IMR-90 (cell line): ENCODE measurements at regions not wholly inside any gene's neighbourhood (a gene's known extent, or its start where the extent isn't known, plus 50 kb on each side); places are given as distances from the start of the nearest gene placed in this dataset.

ENCODE experiments used
- ATAC-seq: fragments of 200-7000 bp; cut with Tn5 transposase; 2 replicates; pipeline ENCODE4 v1.9.1; 2020; ENCODE audit warnings: low read depth, mild to moderate bottlenecking, moderate library complexity
- BruUV-seq: library from RNA; stranded (reverse); fragments of 400-500 nt; replicated peaks from 2 replicates; lab custom pipeline; 2021; lab: Mats Ljungman, UMichigan
- CTCF ChIA-PET: fragments of 300-600 bp; formaldehyde crosslinking; extraction: SDS; loops from one replicate; lab custom pipeline; 2021; ENCODE audit warnings: antibody characterized with exemption; lab: Yijun Ruan, JAX
- POLR2A ChIA-PET: fragments of 300-600 bp; sonication (Branson Sonifier 250); formaldehyde crosslinking; loops from one replicate; lab custom pipeline; 2022; ENCODE audit warnings: antibody characterized with exemption; ENCODE audit not compliant: unreplicated experiment; lab: Charles Lee
- DNase-seq: peaks from one replicate; pipeline ENCODE4 v3.0.0; 2013
- H2AFZ ChIP-seq: replicated peaks from 2 replicates; pipeline ENCODE3; 2013; ENCODE audit warnings: low read length, mild to moderate bottlenecking; ENCODE audit not compliant: poor library complexity
- H2AK5ac ChIP-seq: 2 replicates; pipeline ENCODE4 v1.6.1; 2013; ENCODE audit warnings: low read depth, low read length, inconsistent platforms
- H2AK9ac ChIP-seq: replicated peaks from 2 replicates; pipeline ENCODE3; 2013; ENCODE audit warnings: mild to moderate bottlenecking, low read depth, low read length, moderate library complexity; ENCODE audit not compliant: poor library complexity
- H2BK120ac ChIP-seq: 2 replicates; pipeline ENCODE4 v1.6.1; 2013; ENCODE audit warnings: low read depth, low read length, inconsistent platforms
- H2BK15ac ChIP-seq: 3 replicates; pipeline ENCODE4 v1.6.1; 2013; ENCODE audit warnings: low read depth, low read length, inconsistent platforms
- H2BK20ac ChIP-seq: 2 replicates; pipeline ENCODE4 v1.6.1; 2013; ENCODE audit warnings: low read depth, mild to moderate bottlenecking, inconsistent platforms, low read length, moderate library complexity
- H2BK5ac ChIP-seq: 2 replicates; pipeline ENCODE4 v1.6.1; 2013; ENCODE audit warnings: mild to moderate bottlenecking, low read depth, low read length, inconsistent platforms; ENCODE audit not compliant: poor library complexity, severe bottlenecking
- H3K14ac ChIP-seq: replicated peaks from 2 replicates; pipeline ENCODE4 v1.6.1; 2013; ENCODE audit warnings: low read depth, low read length, inconsistent platforms
- H3K18ac ChIP-seq: 2 replicates; pipeline ENCODE4 v1.6.1; 2013; ENCODE audit warnings: low read depth, low read length, control low read depth
- H3K23ac ChIP-seq: 2 replicates; pipeline ENCODE4 v1.6.1; 2013; ENCODE audit warnings: low read depth, low read length, inconsistent platforms
- H3K27ac ChIP-seq: 2 replicates; pipeline ENCODE4 v1.5.1; 2013; ENCODE audit warnings: mild to moderate bottlenecking, control low read depth, low read length; ENCODE audit not compliant: insufficient read depth
- H3K27me3 ChIP-seq: 2 replicates; pipeline ENCODE4 v1.6.1; 2013; ENCODE audit warnings: low read length; ENCODE audit not compliant: control insufficient read depth, insufficient read depth
- H3K36me3 ChIP-seq: 2 replicates; pipeline ENCODE4 v1.6.1; 2013; ENCODE audit warnings: low read length, mixed read lengths; ENCODE audit not compliant: control insufficient read depth, insufficient read depth
- H3K4ac ChIP-seq: 2 replicates; pipeline ENCODE4 v1.6.1; 2013; ENCODE audit warnings: low read depth, low read length, inconsistent platforms
- H3K4me1 ChIP-seq: 2 replicates; pipeline ENCODE4 v1.6.1; 2013; ENCODE audit warnings: low read length, mixed read lengths; ENCODE audit not compliant: control insufficient read depth, insufficient read depth
- H3K4me2 ChIP-seq: 2 replicates; pipeline ENCODE4 v1.6.1; 2013; ENCODE audit warnings: low read depth, mild to moderate bottlenecking, control low read depth, low read length, moderate library complexity
- H3K4me3 ChIP-seq: 2 replicates; pipeline ENCODE4 v1.5.1; 2013; ENCODE audit warnings: low read depth, mild to moderate bottlenecking, control low read depth, low read length, moderate library complexity; ENCODE audit not compliant: insufficient read depth
- H3K56ac ChIP-seq: 2 replicates; pipeline ENCODE4 v1.6.1; 2013; ENCODE audit warnings: low read length, inconsistent platforms; ENCODE audit not compliant: insufficient read depth; ENCODE audit errors: extremely low read depth
- H3K79me1 ChIP-seq, 2 experiments: 2 replicates each; pipeline ENCODE4 v1.6.1; 2013; ENCODE audit warnings: low read length in 2 of 2, inconsistent platforms in 1 of 2, low read depth in 1 of 2
- H3K9ac ChIP-seq: 2 replicates; pipeline ENCODE4 v1.6.1; 2013; ENCODE audit warnings: low read depth, low read length, control low read depth
- H3K9me1 ChIP-seq: 2 replicates; pipeline ENCODE4 v1.6.1; 2013; ENCODE audit warnings: low read length, inconsistent platforms; ENCODE audit not compliant: insufficient read depth
- H3K9me3 ChIP-seq: 2 replicates; pipeline ENCODE4 v1.6.1; 2013; ENCODE audit warnings: low read length; ENCODE audit not compliant: control insufficient read depth, insufficient read depth
- H4K20me1 ChIP-seq: 2 replicates; pipeline ENCODE4 v1.6.1; 2013; ENCODE audit warnings: low read length, inconsistent platforms; ENCODE audit not compliant: insufficient read depth
- H4K5ac ChIP-seq: 2 replicates; pipeline ENCODE4 v1.6.1; 2013; ENCODE audit warnings: mild to moderate bottlenecking, low read depth, low read length, control low read depth
- H4K8ac ChIP-seq, 2 experiments: 2 replicates each; pipeline ENCODE4 v1.6.1; 2013; ENCODE audit warnings: low read depth in 2 of 2, low read length in 2 of 2, control low read depth in 1 of 2, inconsistent platforms in 1 of 2
- H4K91ac ChIP-seq: 2 replicates; pipeline ENCODE4 v1.6.1; 2013; ENCODE audit warnings: low read depth, low read length, inconsistent platforms; ENCODE audit not compliant: insufficient read depth
- BHLHE40 ChIP-seq: fragments of 150-350 bp; IDR thresholded peaks from 2 replicates; pipeline ENCODE4 v1.6.1; 2016; ENCODE audit warnings: mild to moderate bottlenecking, low read depth, low read length
- CEBPB ChIP-seq: IDR thresholded peaks from 2 replicates; pipeline ENCODE4 v1.6.1; 2012; ENCODE audit warnings: low read depth, low read length, improper control_type of control experiment
- FOS ChIP-seq: fragments of 150-350 bp; IDR thresholded peaks from 2 replicates; pipeline ENCODE4 v1.6.1; 2016; ENCODE audit warnings: low read depth, low read length
- MAZ ChIP-seq: IDR thresholded peaks from 2 replicates; pipeline ENCODE4 v1.6.1; 2012; ENCODE audit warnings: low read depth, mild to moderate bottlenecking, low read length, improper control_type of control experiment, moderate library complexity, borderline replicate concordance
- MXI1 ChIP-seq: IDR thresholded peaks from 2 replicates; pipeline ENCODE4 v1.6.1; 2012; ENCODE audit warnings: low read depth, mild to moderate bottlenecking, low read length, moderate library complexity, borderline replicate concordance
- NFE2L2 ChIP-seq: fragments of 150-350 bp; IDR thresholded peaks from 2 replicates; pipeline ENCODE4 v1.6.1; 2016; ENCODE audit warnings: low read depth, mild to moderate bottlenecking, low read length
- POLR2A ChIP-seq: IDR thresholded peaks from 2 replicates; pipeline ENCODE4 v1.6.1; 2012; ENCODE audit warnings: mild to moderate bottlenecking, low read depth, low read length
- RCOR1 ChIP-seq: IDR thresholded peaks from 2 replicates; pipeline ENCODE4 v1.6.1; 2012; ENCODE audit warnings: mild to moderate bottlenecking, low read length, improper control_type of control experiment; ENCODE audit not compliant: insufficient replicate concordance
- RFX5 ChIP-seq: IDR thresholded peaks from 2 replicates; pipeline ENCODE4 v1.8.0; 2012; ENCODE audit warnings: low read depth, mild to moderate bottlenecking, low read length, moderate library complexity
- SMC3 ChIP-seq: fragments of 150-350 bp; IDR thresholded peaks from 2 replicates; pipeline ENCODE4 v1.6.1; 2016; ENCODE audit warnings: low read depth, mild to moderate bottlenecking, antibody characterized with exemption, low read length, moderate library complexity
- USF2 ChIP-seq: fragments of 150-350 bp; IDR thresholded peaks from 2 replicates; pipeline ENCODE4 v1.6.1; 2017; ENCODE audit warnings: mild to moderate bottlenecking, antibody characterized with exemption, low read length, low read depth
- dilution Hi-C: fragments of 300-500 bp; cut with HindIII; formaldehyde crosslinking; loops from one replicate; pipeline ENCODE4 v1.14.3; 2018; ENCODE audit warnings: low sequenced_read_pairs; ENCODE audit not compliant: unreplicated experiment
- in situ Hi-C: fragments of 300-500 bp; cut with MboI; formaldehyde crosslinking; loops from 3 replicates; pipeline ENCODE4 v1.14.3; 2019; ENCODE audit warnings: low sequenced_read_pairs, inconsistent platforms, mixed read lengths
- intact Hi-C: fragments of 100-400 bp; cut with micrococcal nuclease; formaldehyde crosslinking; loops from 2 replicates; pipeline ENCODE4 v1.10.0; 2022
- TF ChIP-seq, protein P1 (sequence below): fragments of 150-350 bp; IDR thresholded peaks from 2 replicates; pipeline ENCODE4 v1.6.1; 2016; ENCODE audit warnings: low read depth, mild to moderate bottlenecking, low read length, moderate library complexity, borderline replicate concordance

DNA sequence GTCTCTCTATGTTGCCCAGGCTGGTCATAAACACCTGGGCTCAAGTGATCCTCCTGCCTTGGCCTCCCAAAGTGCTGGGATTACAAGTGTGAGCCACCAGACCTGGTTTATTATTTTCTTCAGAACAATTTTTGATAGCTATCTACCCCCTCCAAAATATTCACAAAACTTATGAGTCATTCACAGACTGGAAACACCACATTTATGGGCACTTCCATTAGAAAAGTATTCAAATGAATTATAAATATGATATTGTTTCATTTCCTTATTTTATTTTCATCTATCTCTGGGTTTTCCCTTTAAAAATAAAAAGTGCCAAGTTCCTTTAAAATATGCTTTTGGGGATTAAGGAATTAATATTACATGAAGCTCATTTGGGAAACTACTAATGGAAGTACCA, 58.8 kb upstream of the MSTN start:
- no peak overlapping the region for H4K91ac ChIP-seq
- H2AK9ac ChIP-seq = no peak overlapping the region
- CTCF ChIA-PET = interaction anchor here (0.8 to 1.3 kb wide), 2 partner anchors 23 to 28 kb away, joined by 3 read pairs; no protein-coding TSS in a partner anchor
- intact Hi-C loops (no loop called here), in situ Hi-C loops (no loop called here), dilution Hi-C loops (no loop called here)
- H2BK120ac ChIP-seq = no peak overlapping the region
- H3K9me3 ChIP-seq = no peaks in the 10 kb centered on the region
- no peak for DNase-seq
- H2BK20ac ChIP-seq = no peak overlapping the region
- no peak for ATAC-seq
- no peak overlapping the region for H3K56ac ChIP-seq
- no peak overlapping the region for H3K18ac ChIP-seq
- H3K4me3 ChIP-seq = no peak overlapping the region
- H2BK5ac ChIP-seq = no peak overlapping the region
- no peaks in the 10 kb centered on the region for H3K79me1 ChIP-seq
- no peak overlapping the region for H3K14ac ChIP-seq
- no peak overlapping the region for H3K4me2 ChIP-seq
- H3K4me1 ChIP-seq = peaks cover 4% of the 10 kb centered on the region
- H3K9ac ChIP-seq = no peak overlapping the region
- H3K27me3 ChIP-seq = no peaks in the 10 kb centered on the region
- POLR2A ChIA-PET = no interaction called here
- no peak for TF ChIP-seq POLR2A
- no peak for TF ChIP-seq BHLHE40
- TF ChIP-seq CEBPB = no peak
- TF ChIP-seq NFE2L2 = no peak
- no peak for TF ChIP-seq RCOR1
- no peak for TF ChIP-seq SMC3
- no peak for TF ChIP-seq RFX5
- TF ChIP-seq USF2 = no peak
- TF ChIP-seq MAZ = no peak
- TF ChIP-seq, protein P1, sequence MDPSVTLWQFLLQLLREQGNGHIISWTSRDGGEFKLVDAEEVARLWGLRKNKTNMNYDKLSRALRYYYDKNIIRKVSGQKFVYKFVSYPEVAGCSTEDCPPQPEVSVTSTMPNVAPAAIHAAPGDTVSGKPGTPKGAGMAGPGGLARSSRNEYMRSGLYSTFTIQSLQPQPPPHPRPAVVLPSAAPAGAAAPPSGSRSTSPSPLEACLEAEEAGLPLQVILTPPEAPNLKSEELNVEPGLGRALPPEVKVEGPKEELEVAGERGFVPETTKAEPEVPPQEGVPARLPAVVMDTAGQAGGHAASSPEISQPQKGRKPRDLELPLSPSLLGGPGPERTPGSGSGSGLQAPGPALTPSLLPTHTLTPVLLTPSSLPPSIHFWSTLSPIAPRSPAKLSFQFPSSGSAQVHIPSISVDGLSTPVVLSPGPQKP = no peak
- TF ChIP-seq FOS = no peak
- no peak for TF ChIP-seq MXI1
- no peak overlapping the region for H3K4ac ChIP-seq
- H2AK5ac ChIP-seq = no peak overlapping the region
- no peak overlapping the region for H3K23ac ChIP-seq
- no peaks in the 10 kb centered on the region for H3K36me3 ChIP-seq
- no peak overlapping the region for H4K8ac ChIP-seq
- H2BK15ac ChIP-seq = no peak overlapping the region
- no peak overlapping the region for H2AFZ ChIP-seq
- no peaks in the 10 kb centered on the region for H3K9me1 ChIP-seq
- no peaks in the 10 kb centered on the region for H4K20me1 ChIP-seq
- no TSS peak for BruUV-seq
- no peak overlapping the region for H3K27ac ChIP-seq
- H4K5ac ChIP-seq = no peak overlapping the region
